A673 (cell line): ENCODE measurements at regions not wholly inside any gene's neighbourhood (a gene's known extent, or its start where the extent isn't known, plus 50 kb on each side); places are given as distances from the start of the nearest gene placed in this dataset.

ENCODE experiments used
- BruUV-seq: library from RNA; stranded (reverse); fragments of 400-500 nt; replicated peaks from 2 replicates; lab custom pipeline; 2021; lab: Mats Ljungman, UMichigan
- CTCF ChIA-PET: fragments of 300-600 bp; sonication (Branson Sonifier 250); formaldehyde crosslinking; loops from one replicate; lab custom pipeline; 2022; ENCODE audit warnings: antibody characterized with exemption; lab: Charles Lee
- POLR2A ChIA-PET: fragments of 300-600 bp; sonication (Branson Sonifier 250); formaldehyde crosslinking; loops from one replicate; lab custom pipeline; 2022; ENCODE audit warnings: antibody characterized with exemption; ENCODE audit not compliant: low non-redundant PET; lab: Charles Lee
- DNase-seq: peaks from one replicate; pipeline ENCODE4 v3.0.0-alpha.2; 2015; ENCODE audit warnings: low spot score
- H3K27ac ChIP-seq: fragments of 200-600 bp; sonication (generic); 2 replicates; pipeline ENCODE4 v1.5.1; 2016; ENCODE audit warnings: mixed run types, low read depth, mild to moderate bottlenecking, mixed read lengths, antibody characterized with exemption, low read length; ENCODE audit not compliant: poor library complexity, severe bottlenecking
- H3K27me3 ChIP-seq: fragments of 200-600 bp; sonication (generic); replicated peaks from 2 replicates; pipeline ENCODE4 v1.6.1; 2017; ENCODE audit warnings: mixed run types, low read depth, mild to moderate bottlenecking, mixed read lengths, antibody characterized with exemption, low read length; ENCODE audit not compliant: insufficient read depth, poor library complexity
- H3K36me3 ChIP-seq: fragments of 200-600 bp; sonication (generic); 2 replicates; pipeline ENCODE4 v1.6.1; 2016; ENCODE audit warnings: mixed run types, mild to moderate bottlenecking, mixed read lengths, antibody characterized with exemption, low read length; ENCODE audit not compliant: insufficient read depth, poor library complexity, severe bottlenecking
- H3K4me1 ChIP-seq: fragments of 200-600 bp; sonication (generic); 2 replicates; pipeline ENCODE4 v1.6.1; 2017; ENCODE audit warnings: mixed run types, mild to moderate bottlenecking, mixed read lengths, antibody characterized with exemption, low read length; ENCODE audit not compliant: insufficient read depth, poor library complexity, severe bottlenecking
- H3K4me3 ChIP-seq: fragments of 200-600 bp; sonication (generic); 2 replicates; pipeline ENCODE4 v1.5.1; 2016; ENCODE audit warnings: low read depth, mixed run types, mild to moderate bottlenecking, mixed read lengths, low read length; ENCODE audit not compliant: poor library complexity, severe bottlenecking
- H3K9me3 ChIP-seq: fragments of 200-600 bp; sonication (generic); 2 replicates; pipeline ENCODE4 v1.6.1; 2016; ENCODE audit warnings: mixed run types, low read depth, mild to moderate bottlenecking, mixed read lengths, antibody characterized with exemption, low read length; ENCODE audit not compliant: poor library complexity, severe bottlenecking
- CTCF ChIP-seq: fragments of 300-800, 200-600 bp; sonication (generic); conservative IDR thresholded peaks from 2 replicates; pipeline ENCODE4 v1.5.1; 2017; ENCODE audit warnings: low read depth, mild to moderate bottlenecking, antibody characterized with exemption, low read length, moderate library complexity, mixed read lengths
- EZH2 ChIP-seq: fragments of 200-600 bp; sonication (generic); IDR thresholded peaks from 2 replicates; pipeline ENCODE4 v1.6.1; 2017; ENCODE audit warnings: borderline replicate concordance, low read depth, mild to moderate bottlenecking, mixed read lengths, antibody characterized with exemption, low read length; ENCODE audit not compliant: poor library complexity, severe bottlenecking
- intact Hi-C: fragments of 100-400 bp; cut with micrococcal nuclease; formaldehyde crosslinking; loops from one replicate; pipeline ENCODE4 v1.10.0; 2022; ENCODE audit not compliant: unreplicated experiment

GRCh38 chr5:4929092-4929655 lies 211.0 kb upstream of the ADAMTS16 start:
- Histone ChIP-seq H3K27ac (no peak overlapping the region), H3K9me3 (peaks cover 7% of the 10 kb centered on the region), H3K27me3 (peaks cover 3% of the 10 kb centered on the region), H3K36me3 (no peaks in the 10 kb centered on the region), H3K4me3 (no peak overlapping the region), H3K4me1 (no peaks in the 10 kb centered on the region)
- TF ChIP-seq CTCF (no peak), EZH2 (no peak)
- no TSS peak for BruUV-seq
- ChIA-PET CTCF (interaction anchor here (0.6 kb wide), 1 partner anchor 15 kb away, joined by 4 read pairs; no protein-coding TSS in a partner anchor), POLR2A (no interaction called here)
- intact Hi-C loops, result no loop called here
- DNase-seq, result no peak

- POLR2A ChIA-PET, result no interaction called here
- H3K36me3 ChIP-seq, result no peaks in the 10 kb centered on the region
- peak; percentile 4 for DNase-seq
- no TSS peak for BruUV-seq
- H3K9me3 ChIP-seq, result no peaks in the 10 kb centered on the region
- H3K27me3 ChIP-seq, result peaks cover under 1% of the 10 kb centered on the region
- H3K4me1 ChIP-seq, result no peaks in the 10 kb centered on the region
- TF ChIP-seq CTCF, result no peak
- no peak for TF ChIP-seq EZH2
- H3K27ac ChIP-seq, result no peak overlapping the region
- H3K4me3 ChIP-seq, result no peak overlapping the region
- intact Hi-C loops, result no loop called here
- CTCF ChIA-PET, result no interaction called here
Observed at GRCh38 chr5:4939042-4939781, 200.9 kb upstream of the ADAMTS16 start.

GRCh38 chr5:4941161-4941560 lies 199.0 kb upstream of the ADAMTS16 start:
- CTCF ChIA-PET, result no interaction called here
- Histone ChIP-seq H3K9me3 (no peaks in the 10 kb centered on the region), H3K36me3 (no peaks in the 10 kb centered on the region), H3K4me1 (no peaks in the 10 kb centered on the region), H3K27me3 (peaks cover 3% of the 10 kb centered on the region), H3K4me3 (no peak overlapping the region), H3K27ac (no peak overlapping the region)
- DNase-seq, result no peak
- POLR2A ChIA-PET, result no interaction called here
- intact Hi-C loops, result no loop called here
- no TSS peak for BruUV-seq
- no peak for TF ChIP-seq CTCF
- no peak for TF ChIP-seq EZH2
